H9 (cell line): ENCODE measurements at regions not wholly inside any gene's neighbourhood (a gene's known extent, or its start where the extent isn't known, plus 50 kb on each side); places are given as distances from the start of the nearest gene placed in this dataset.

Source experiments
- DNase-seq: peaks from one replicate; pipeline ENCODE4 v3.0.0-alpha.2; 2017
- H2AFZ ChIP-seq: one replicate; pipeline ENCODE4 v1.6.1; 2013; ENCODE audit warnings: mild to moderate bottlenecking, low read length, control low read depth, moderate library complexity
- H2AK5ac ChIP-seq: 2 replicates; pipeline ENCODE4 v1.6.1; 2013; ENCODE audit warnings: low read length, control low read depth, mixed read lengths; ENCODE audit not compliant: insufficient read length
- H2BK120ac ChIP-seq: one replicate; pipeline ENCODE4 v1.6.1; 2013; ENCODE audit warnings: low read depth, mild to moderate bottlenecking, low read length, control low read depth, inconsistent platforms; ENCODE audit not compliant: poor library complexity, severe bottlenecking
- H2BK12ac ChIP-seq: 2 replicates; pipeline ENCODE4 v1.6.1; 2013; ENCODE audit warnings: low read length, control low read depth, mixed read lengths, low read depth; ENCODE audit not compliant: insufficient read length
- H2BK15ac ChIP-seq: 2 replicates; pipeline ENCODE4 v1.6.1; 2013; ENCODE audit warnings: low read depth, low read length, control low read depth
- H2BK20ac ChIP-seq: one replicate; pipeline ENCODE4 v1.6.1; 2013; ENCODE audit warnings: low read depth, mild to moderate bottlenecking, low read length, control low read depth, inconsistent platforms; ENCODE audit not compliant: poor library complexity, severe bottlenecking
- H2BK5ac ChIP-seq: 2 replicates; pipeline ENCODE4 v1.6.1; 2013; ENCODE audit warnings: low read length, control low read depth, mixed read lengths; ENCODE audit not compliant: insufficient read length
- H3K14ac ChIP-seq: 2 replicates; pipeline ENCODE4 v1.6.1; 2013; ENCODE audit warnings: low read length, control low read depth; ENCODE audit not compliant: insufficient read depth
- H3K18ac ChIP-seq: 2 replicates; pipeline ENCODE4 v1.6.1; 2013; ENCODE audit warnings: low read depth, mild to moderate bottlenecking, mixed read lengths, low read length, control low read depth; ENCODE audit not compliant: insufficient read length
- H3K23ac ChIP-seq: 2 replicates; pipeline ENCODE4 v1.6.1; 2013; ENCODE audit warnings: low read length, control low read depth, mixed read lengths, low read depth; ENCODE audit not compliant: insufficient read length
- H3K23me2 ChIP-seq: 2 replicates; pipeline ENCODE4 v1.6.1; 2013; ENCODE audit warnings: low read depth, mild to moderate bottlenecking, mixed read lengths, low read length, control low read depth; ENCODE audit not compliant: insufficient read length, poor library complexity, severe bottlenecking
- H3K27ac ChIP-seq: 2 replicates; pipeline ENCODE4 v1.5.1; 2013; ENCODE audit warnings: low read length, control low read depth, mixed read lengths, low read depth; ENCODE audit not compliant: insufficient read length
- H3K27me3 ChIP-seq: 2 replicates; pipeline ENCODE4 v1.6.1; 2013; ENCODE audit warnings: low read length, control low read depth, inconsistent platforms; ENCODE audit not compliant: insufficient read depth
- H3K4ac ChIP-seq: 2 replicates; pipeline ENCODE4 v1.6.1; 2013; ENCODE audit warnings: low read depth, mild to moderate bottlenecking, control low read depth, inconsistent platforms, low read length, moderate library complexity
- H3K4me1 ChIP-seq: 2 replicates; pipeline ENCODE4 v1.6.1; 2013; ENCODE audit warnings: low read length, control low read depth, inconsistent platforms; ENCODE audit not compliant: insufficient read depth
- H3K4me2 ChIP-seq: 2 replicates; pipeline ENCODE4 v1.6.1; 2013; ENCODE audit warnings: low read length, control low read depth, mixed read lengths; ENCODE audit not compliant: insufficient read length, insufficient read depth
- H3K56ac ChIP-seq: 2 replicates; pipeline ENCODE4 v1.6.1; 2013; ENCODE audit warnings: low read depth, mild to moderate bottlenecking, mixed read lengths, low read length, control low read depth; ENCODE audit not compliant: insufficient read length
- H3K79me1 ChIP-seq: 2 replicates; pipeline ENCODE4 v1.6.1; 2013; ENCODE audit warnings: low read depth, mild to moderate bottlenecking, moderate library complexity, low read length, control low read depth, inconsistent platforms; ENCODE audit not compliant: insufficient read depth, poor library complexity, severe bottlenecking
- H3K79me2 ChIP-seq: 2 replicates; pipeline ENCODE4 v1.6.1; 2013; ENCODE audit warnings: low read length, control low read depth, inconsistent platforms; ENCODE audit not compliant: insufficient read depth
- H3K9ac ChIP-seq: 2 replicates; pipeline ENCODE4 v1.6.1; 2013; ENCODE audit warnings: low read length, control low read depth, mixed read lengths; ENCODE audit not compliant: insufficient read length; ENCODE audit errors: extremely low read depth
- H3K9me3 ChIP-seq: one replicate; pipeline ENCODE4 v1.6.1; 2013; ENCODE audit warnings: low read depth, low read length, inconsistent platforms; ENCODE audit not compliant: control insufficient read depth
- H3T11ph ChIP-seq: one replicate; pipeline ENCODE4 v1.6.1; 2013; ENCODE audit warnings: mild to moderate bottlenecking, low read length, control low read depth, inconsistent platforms
- H4K20me1 ChIP-seq: one replicate; pipeline ENCODE4 v1.6.1; 2013; ENCODE audit not compliant: control insufficient read depth, insufficient read length, insufficient read depth
- H4K5ac ChIP-seq: 2 replicates; pipeline ENCODE4 v1.6.1; 2013; ENCODE audit warnings: low read depth, mild to moderate bottlenecking, mixed read lengths, low read length, control low read depth; ENCODE audit not compliant: insufficient read length
- H4K8ac ChIP-seq: replicated peaks from 2 replicates; pipeline ENCODE4 v1.6.1; 2013; ENCODE audit warnings: low read length, control low read depth, mixed read lengths, low read depth; ENCODE audit not compliant: insufficient read length
- H4K91ac ChIP-seq: 2 replicates; pipeline ENCODE4 v1.6.1; 2013; ENCODE audit warnings: low read depth, mild to moderate bottlenecking, moderate library complexity, mixed read lengths, low read length, control low read depth; ENCODE audit not compliant: insufficient read length
- H3K27ac Mint-ChIP-seq, 3 experiments: 2 replicates in 2 of 3; 3 replicates in 1 of 3; pipeline ENCODE4 v1.8.0; 2020 to 2021; ENCODE audit warnings: mixed read lengths in 3 of 3, mild to moderate bottlenecking in 1 of 3, moderate library complexity in 1 of 3
- H3K27me3 Mint-ChIP-seq: 2 replicates; pipeline ENCODE4 v1.8.0; 2021; ENCODE audit warnings: low read depth, mild to moderate bottlenecking, moderate library complexity, mixed read lengths
- H3K36me3 Mint-ChIP-seq, 3 experiments: 2 replicates in 2 of 3; 3 replicates in 1 of 3; pipeline ENCODE4 v1.8.0; 2020 to 2021; ENCODE audit warnings: low read depth in 3 of 3, mixed read lengths in 3 of 3; ENCODE audit not compliant: insufficient read depth in 1 of 3
- H3K4me1 Mint-ChIP-seq, 2 experiments: 2 replicates each; pipeline ENCODE4 v1.8.0; 2020; ENCODE audit warnings: mixed read lengths in 2 of 2
- H3K4me3 Mint-ChIP-seq, 2 experiments: 2 replicates in 1 of 2; 3 replicates in 1 of 2; pipeline ENCODE4 v1.8.0; 2020 to 2021; ENCODE audit warnings: mild to moderate bottlenecking in 2 of 2, mixed read lengths in 2 of 2, moderate library complexity in 1 of 2
- H3K9me3 Mint-ChIP-seq, 2 experiments: 2 replicates in 1 of 2; 3 replicates in 1 of 2; pipeline ENCODE4 v1.8.0; 2020; ENCODE audit warnings: mild to moderate bottlenecking in 2 of 2, mixed read lengths in 2 of 2, moderate library complexity in 1 of 2
- WGBS: extraction: QIAGEN DNeasy Blood & Tissue Kit; methylation state at CpG from one replicate; pipeline ENCODE4 v1.1.7; 2013; ENCODE audit warnings: missing lambda C conversion rate, low lambda C conversion rate, mixed read lengths; ENCODE audit not compliant: insufficient read length; ENCODE audit errors: extremely low coverage; 5-methylcytosine and 5-hydroxymethylcytosine counted together
- TF ChIP-seq, protein P1 (sequence below): fragments of 200-600 bp; sonication (generic); conservative IDR thresholded peaks from 3 replicates; pipeline ENCODE4 v1.8.0; 2021; ENCODE audit warnings: antibody characterized with exemption, mild to moderate bottlenecking

DNA sequence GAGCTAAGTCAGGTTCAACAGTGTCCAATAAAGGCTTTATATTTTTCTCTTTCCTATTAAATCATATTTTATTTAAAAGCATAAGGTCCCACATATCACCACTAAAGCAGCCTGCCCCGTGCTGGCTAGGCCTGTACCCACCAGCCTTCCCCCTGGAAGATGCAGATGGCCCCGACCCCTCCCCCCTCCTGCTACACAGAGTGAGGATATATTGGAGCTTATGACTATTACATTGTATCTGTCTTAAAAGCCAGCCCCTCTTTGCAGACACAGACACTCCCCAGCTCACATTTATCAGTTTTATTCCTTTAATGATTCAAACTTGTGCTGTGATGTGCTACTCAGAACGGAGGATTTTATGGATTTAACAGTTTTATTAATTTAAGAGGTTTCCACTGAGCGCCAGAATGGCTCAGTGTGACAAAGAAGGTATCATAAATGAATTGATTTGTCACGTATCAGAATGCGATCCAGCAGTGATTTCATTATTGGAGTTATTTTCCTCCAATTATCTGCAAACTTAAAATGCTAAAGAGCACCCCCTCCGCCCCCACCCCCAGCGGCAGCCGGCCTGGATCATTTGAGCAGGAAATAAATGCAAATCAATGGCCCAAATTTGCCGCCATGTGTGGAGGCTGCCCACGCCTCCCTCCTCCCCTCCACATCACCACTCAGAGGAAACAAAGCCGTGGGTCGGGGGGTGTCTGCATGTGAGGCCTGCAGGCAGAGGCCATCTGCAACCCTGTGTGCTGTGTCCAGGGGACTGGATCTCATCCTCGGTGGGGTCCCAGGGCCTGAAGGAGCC is 72.6 kb upstream of the ZMIZ1 start:
- H2BK12ac ChIP-seq: no peak overlapping the region
- no peak overlapping the region for H2BK5ac ChIP-seq
- no peak overlapping the region for H4K91ac ChIP-seq
- no peak overlapping the region for H2AFZ ChIP-seq
- DNase-seq: no peak
- no peaks in the 10 kb centered on the region for H3K79me1 ChIP-seq
- H3K4me1 Mint-ChIP-seq: peaks cover 16 to 28% of the 10 kb centered on the region in 2 experiments
- H4K5ac ChIP-seq: no peak overlapping the region
- no peak overlapping the region for H2AK5ac ChIP-seq
- no peaks in the 10 kb centered on the region for H3K27me3 ChIP-seq
- H3K9me3 Mint-ChIP-seq: no peaks in the 10 kb centered on the region
- peaks cover 7% of the 10 kb centered on the region for H3K27me3 Mint-ChIP-seq
- H3K27ac ChIP-seq: no peak overlapping the region
- no CpG with 5 or more reads among the region's 14 CpGs for WGBS
- no peak overlapping the region for H3K56ac ChIP-seq
- H3K4ac ChIP-seq: no peak overlapping the region
- H3K27ac Mint-ChIP-seq: no peak overlapping the region
- no peak overlapping the region for H3K18ac ChIP-seq
- no peak overlapping the region for H2BK120ac ChIP-seq
- H3K9me3 ChIP-seq: no peaks in the 10 kb centered on the region
- H3K23ac ChIP-seq: no peak overlapping the region
- no peak overlapping the region for H3K4me3 Mint-ChIP-seq
- H3K4me1 ChIP-seq: no peaks in the 10 kb centered on the region; the same call in 1 of the 2 replicates
- no peaks in the 10 kb centered on the region for H3K79me2 ChIP-seq
- H3K36me3 Mint-ChIP-seq: no peaks in the 10 kb centered on the region
- no peak overlapping the region for H3K14ac ChIP-seq
- no peak overlapping the region for H3K9ac ChIP-seq
- no peak overlapping the region for H2BK20ac ChIP-seq
- H3T11ph ChIP-seq: no peak overlapping the region
- H2BK15ac ChIP-seq: no peak overlapping the region
- H3K23me2 ChIP-seq: no peaks in the 10 kb centered on the region
- H4K20me1 ChIP-seq: no peaks in the 10 kb centered on the region
- TF ChIP-seq, protein P1, sequence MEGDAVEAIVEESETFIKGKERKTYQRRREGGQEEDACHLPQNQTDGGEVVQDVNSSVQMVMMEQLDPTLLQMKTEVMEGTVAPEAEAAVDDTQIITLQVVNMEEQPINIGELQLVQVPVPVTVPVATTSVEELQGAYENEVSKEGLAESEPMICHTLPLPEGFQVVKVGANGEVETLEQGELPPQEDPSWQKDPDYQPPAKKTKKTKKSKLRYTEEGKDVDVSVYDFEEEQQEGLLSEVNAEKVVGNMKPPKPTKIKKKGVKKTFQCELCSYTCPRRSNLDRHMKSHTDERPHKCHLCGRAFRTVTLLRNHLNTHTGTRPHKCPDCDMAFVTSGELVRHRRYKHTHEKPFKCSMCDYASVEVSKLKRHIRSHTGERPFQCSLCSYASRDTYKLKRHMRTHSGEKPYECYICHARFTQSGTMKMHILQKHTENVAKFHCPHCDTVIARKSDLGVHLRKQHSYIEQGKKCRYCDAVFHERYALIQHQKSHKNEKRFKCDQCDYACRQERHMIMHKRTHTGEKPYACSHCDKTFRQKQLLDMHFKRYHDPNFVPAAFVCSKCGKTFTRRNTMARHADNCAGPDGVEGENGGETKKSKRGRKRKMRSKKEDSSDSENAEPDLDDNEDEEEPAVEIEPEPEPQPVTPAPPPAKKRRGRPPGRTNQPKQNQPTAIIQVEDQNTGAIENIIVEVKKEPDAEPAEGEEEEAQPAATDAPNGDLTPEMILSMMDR: no peak
- H3K4me2 ChIP-seq: no peak overlapping the region
- no peak overlapping the region for H4K8ac ChIP-seq
